ENCODE measurements at regions not wholly inside any gene's neighbourhood (a gene's known extent, or its start where the extent isn't known, plus 50 kb on each side); places are given as distances from the start of the nearest gene placed in this dataset.

DNA sequence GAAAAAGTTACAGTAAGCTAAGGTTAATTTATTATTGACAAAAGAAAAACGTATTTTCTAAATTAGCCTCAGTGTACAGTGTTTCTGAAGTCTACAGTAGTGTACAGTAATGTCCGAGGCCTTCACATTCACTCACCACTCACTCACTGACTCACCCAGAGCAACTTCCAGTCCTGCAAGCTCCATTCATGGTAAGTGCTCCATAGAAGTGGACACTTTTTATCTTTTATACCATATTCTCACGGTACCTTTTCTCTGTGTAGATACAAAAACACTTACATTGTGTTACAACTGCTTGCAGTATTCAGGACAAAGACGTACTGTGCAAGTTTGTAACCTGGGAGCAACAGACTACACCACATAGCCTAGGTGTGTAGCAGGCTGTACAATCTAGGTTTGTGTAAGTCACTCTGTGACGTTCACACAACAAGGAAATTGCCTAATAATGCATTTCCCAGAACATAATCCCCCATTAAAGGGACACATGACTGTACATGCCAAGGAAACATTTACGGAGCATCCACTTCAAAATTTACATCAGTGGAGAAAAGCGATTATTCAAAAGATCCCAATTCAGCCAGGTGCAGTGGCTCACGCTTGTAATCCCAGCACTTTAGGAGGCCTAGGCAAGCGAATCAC is 133.4 kb downstream of the BANF2 start:
- Mint-ChIP-seq H3K9me3 (no peaks in the 10 kb centered on the region), H3K36me3 (no peaks in the 10 kb centered on the region), H3K27me3 (peaks cover 1% of the 10 kb centered on the region), H3K4me1 (no peaks in the 10 kb centered on the region), H3K4me3 (no peak overlapping the region), H3K27ac (no peak overlapping the region)
- no peak for DNase-seq
- ATAC-seq (ENCODE audit: low read depth): no peak
- POLR2A ChIA-PET: no interaction called here

DNA sequence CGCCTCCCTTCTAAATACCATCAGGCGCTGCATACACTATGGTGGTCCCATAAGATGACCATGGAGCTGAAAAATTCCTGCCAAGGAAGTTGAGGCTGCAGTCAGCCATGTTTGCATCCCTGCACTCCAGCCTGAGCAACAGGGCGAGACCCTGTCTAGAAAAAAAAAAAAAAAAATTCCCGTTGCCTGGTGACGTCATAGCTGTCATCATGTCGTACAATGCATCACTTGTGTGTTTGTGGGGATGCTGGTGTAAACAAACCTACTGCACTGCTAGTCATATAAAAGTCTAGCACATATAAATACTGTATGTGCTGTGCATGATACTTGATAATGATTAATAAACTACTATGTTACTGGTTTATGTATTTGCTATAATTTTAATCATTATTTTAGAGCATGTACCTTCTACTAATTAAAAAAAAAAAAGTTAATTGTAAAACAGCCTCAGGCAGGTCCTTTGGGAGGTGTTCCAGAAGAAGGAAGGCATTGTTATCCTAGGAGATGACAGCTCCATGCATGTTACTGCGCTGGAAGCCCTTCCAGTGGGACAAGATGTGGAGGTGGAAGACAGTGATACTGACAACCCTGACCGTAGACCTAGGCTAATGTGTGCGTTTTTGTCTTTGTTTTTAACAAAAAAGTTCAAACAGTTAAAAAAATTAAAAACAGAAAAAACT is 132.6 kb downstream of the BANF2 start:
- Mint-ChIP-seq H3K27me3 (peaks cover 1% of the 10 kb centered on the region), H3K4me3 (no peak overlapping the region), H3K9me3 (no peaks in the 10 kb centered on the region), H3K4me1 (no peaks in the 10 kb centered on the region), H3K27ac (no peak overlapping the region), H3K36me3 (no peaks in the 10 kb centered on the region)
- POLR2A ChIA-PET: no interaction called here
- DNase-seq (no peak), ATAC-seq (ENCODE audit: low read depth) (no peak)

DNA sequence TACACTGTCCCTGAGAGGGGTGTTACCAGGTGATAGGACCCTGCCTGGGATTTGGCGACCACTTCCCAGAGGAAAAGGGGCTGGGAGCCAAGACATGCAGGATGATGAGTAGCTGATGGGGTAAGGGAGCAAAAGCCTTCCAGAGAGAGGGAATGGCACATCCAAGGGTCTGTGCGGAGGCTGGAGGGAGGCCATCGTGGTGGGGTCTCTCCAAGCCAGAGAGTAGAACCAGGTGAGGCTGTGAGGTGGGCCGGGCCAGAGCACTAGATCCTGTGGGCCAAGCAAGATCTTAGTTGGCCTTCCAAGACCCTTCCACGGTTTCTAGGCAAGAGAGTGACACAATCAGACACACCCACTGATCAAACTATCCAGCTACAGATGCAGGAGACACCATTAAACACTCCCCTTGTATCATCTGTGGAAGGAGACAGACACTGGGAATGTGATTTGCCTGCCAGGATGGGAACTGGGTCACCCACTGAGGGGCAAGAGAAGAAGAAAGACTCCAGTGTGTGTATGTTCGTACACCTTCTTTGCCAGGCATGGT is 128.9 kb downstream of the BANF2 start:
- H3K4me3 Mint-ChIP-seq: no peak overlapping the region
- H3K36me3 Mint-ChIP-seq: no peaks in the 10 kb centered on the region
- H3K4me1 Mint-ChIP-seq: peaks cover 4% of the 10 kb centered on the region
- H3K27me3 Mint-ChIP-seq: peaks cover 1% of the 10 kb centered on the region
- POLR2A ChIA-PET: no interaction called here
- H3K27ac Mint-ChIP-seq: no peak overlapping the region
- no peaks in the 10 kb centered on the region for H3K9me3 Mint-ChIP-seq
- no peak for ATAC-seq (ENCODE audit: low read depth)
- DNase-seq: no peak

DNA sequence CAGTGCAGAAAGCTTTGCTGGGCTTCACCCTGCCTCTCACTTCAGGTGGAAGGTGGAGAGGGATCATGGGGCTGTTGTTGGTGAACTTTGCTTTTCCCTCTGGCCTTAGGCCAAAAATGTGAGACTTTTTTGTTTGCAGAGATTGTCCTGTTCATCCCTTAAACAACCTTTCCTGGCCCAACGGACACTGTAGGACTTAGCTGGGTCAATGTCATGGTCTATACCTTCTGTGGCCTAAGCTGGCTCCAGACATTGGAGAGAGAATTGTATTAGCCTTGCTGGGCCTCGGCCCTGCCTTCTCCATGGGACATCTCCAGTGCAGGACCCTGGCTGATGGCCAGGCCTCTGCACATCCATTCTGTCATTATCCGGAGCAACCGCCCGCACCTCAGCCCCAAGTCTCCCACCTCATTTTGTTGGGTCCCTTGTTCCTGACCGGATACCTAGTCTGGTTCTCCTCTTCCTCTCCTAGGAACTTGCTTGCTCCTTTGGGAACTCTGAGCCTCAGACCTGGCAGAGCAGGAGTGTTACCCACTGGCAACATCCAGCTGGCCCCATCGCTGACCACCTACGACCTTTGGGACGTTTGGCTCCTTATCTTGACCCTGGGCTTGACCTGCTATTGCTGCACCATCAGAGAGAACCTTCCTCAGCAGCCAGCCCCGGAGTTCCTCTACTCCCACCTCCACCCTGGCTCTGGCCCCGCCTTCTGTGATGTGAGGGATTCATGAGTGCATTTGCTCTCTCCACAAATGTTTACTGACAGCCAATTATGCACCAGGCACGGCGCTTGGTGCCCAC is 128.2 kb downstream of the BANF2 start:
- no peak for ATAC-seq (ENCODE audit: low read depth)
- Mint-ChIP-seq H3K4me1 (peaks cover 4% of the 10 kb centered on the region), H3K36me3 (no peaks in the 10 kb centered on the region), H3K27me3 (peaks cover 1% of the 10 kb centered on the region), H3K9me3 (no peaks in the 10 kb centered on the region), H3K27ac (no peak overlapping the region), H3K4me3 (no peak overlapping the region)
- POLR2A ChIA-PET: no interaction called here
- DNase-seq: no peak

DNA sequence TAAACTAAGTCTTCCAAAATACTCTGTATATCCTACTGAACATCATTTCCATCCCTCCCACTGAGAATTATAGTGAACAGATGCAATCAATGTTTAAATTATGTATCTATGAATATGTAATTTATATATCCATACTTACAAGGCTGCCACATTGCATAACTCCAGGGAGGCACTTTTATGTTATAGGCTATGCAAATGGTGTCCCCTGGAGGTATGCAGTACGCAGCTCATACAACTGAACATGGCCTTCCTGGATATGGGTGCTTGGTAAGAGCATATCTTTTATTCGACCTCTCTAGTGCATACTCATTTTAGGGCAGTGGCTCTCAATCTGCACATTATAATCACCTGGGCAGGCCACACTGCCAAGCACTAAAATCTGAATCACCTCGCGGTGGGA is 127.3 kb downstream of the BANF2 start:
- H3K27ac Mint-ChIP-seq: no peak overlapping the region
- H3K36me3 Mint-ChIP-seq: no peaks in the 10 kb centered on the region
- POLR2A ChIA-PET: no interaction called here
- peaks cover 1% of the 10 kb centered on the region for H3K27me3 Mint-ChIP-seq
- H3K4me1 Mint-ChIP-seq: peaks cover 4% of the 10 kb centered on the region
- H3K9me3 Mint-ChIP-seq: no peaks in the 10 kb centered on the region
- no peak for ATAC-seq (ENCODE audit: low read depth)
- no peak for DNase-seq
- no peak overlapping the region for H3K4me3 Mint-ChIP-seq

DNA sequence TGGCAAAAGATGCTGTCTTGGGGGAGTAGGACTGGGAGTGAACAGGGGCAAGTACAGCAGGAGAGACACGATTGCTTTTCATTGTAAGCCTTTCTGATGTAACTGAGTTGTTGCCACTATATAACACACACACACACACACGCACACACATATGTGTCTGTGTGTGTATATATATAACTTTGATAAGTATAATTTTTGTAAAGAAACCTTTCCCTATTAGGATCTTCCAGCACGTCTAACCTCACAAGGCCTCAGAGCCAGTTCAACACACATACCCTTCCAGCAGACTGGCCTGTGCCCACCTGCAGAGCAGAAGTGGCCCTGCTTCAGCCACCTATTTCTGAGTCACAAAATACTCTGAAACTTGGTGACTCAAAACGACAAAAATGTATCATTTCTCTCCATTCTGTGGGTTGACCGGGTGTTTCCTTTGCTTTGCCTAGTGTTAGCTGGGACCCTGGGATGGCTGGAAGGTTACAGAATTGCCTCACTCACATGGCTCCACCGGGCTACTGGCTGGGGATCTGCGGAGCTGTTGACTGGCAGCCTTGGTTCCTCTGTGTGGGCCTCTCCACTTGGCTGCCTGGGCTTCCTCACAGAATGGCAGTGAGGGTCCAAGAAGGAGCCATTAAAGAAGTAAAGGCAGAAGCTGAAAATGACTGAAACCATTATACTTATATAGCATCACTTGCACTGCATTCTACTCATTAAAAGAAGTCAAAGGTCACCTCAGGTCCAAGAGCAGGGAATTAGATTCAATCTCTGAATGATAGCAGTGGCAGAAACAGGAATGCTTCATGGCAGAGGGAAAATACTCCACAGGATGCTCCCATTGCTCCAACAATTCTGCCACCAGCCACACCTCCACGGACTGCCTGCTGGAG is 126.4 kb downstream of the BANF2 start:
- H3K4me1 Mint-ChIP-seq: peaks cover 4% of the 10 kb centered on the region
- DNase-seq (no peak), ATAC-seq (ENCODE audit: low read depth) (no peak)
- peaks cover 1% of the 10 kb centered on the region for H3K27me3 Mint-ChIP-seq
- H3K36me3 Mint-ChIP-seq: no peaks in the 10 kb centered on the region
- no peak overlapping the region for H3K27ac Mint-ChIP-seq
- POLR2A ChIA-PET: no interaction called here
- H3K4me3 Mint-ChIP-seq: no peak overlapping the region
- H3K9me3 Mint-ChIP-seq: no peaks in the 10 kb centered on the region

DNA sequence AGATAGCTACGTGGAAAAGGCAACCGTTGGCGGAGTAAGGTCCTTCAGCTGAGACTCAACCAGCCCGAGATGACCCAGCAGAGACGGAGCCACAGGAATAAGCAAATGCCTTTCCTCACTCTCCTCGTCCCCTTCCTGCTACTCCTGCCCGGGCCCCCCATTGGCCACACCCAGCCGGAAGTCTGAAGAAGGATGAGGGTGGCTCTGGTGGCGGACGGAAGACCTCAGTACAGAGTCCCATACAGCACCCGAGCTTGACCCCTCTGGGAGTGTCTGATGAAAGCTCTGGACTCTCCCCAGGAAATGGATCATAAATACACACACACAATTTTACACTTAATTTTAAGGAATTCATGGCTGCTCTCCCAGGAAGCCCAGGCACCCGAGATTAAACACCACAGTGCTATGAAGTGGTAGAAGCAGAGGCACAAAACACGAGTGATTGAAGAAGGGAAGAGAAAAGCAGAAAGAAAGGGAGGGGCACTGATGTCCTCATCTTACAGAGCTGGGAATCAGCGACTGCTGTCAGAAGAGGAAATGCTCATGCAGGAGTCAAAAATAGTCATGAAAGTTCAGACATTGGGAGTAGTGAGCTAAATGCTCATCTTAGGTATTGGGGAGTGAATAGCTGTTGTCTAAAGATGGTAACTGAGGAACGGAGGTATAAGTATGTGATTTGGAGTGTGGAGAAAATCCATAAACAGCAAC is 125.6 kb downstream of the BANF2 start:
- no peak overlapping the region for H3K27ac Mint-ChIP-seq
- POLR2A ChIA-PET: no interaction called here
- H3K4me1 Mint-ChIP-seq: peaks cover 4% of the 10 kb centered on the region
- peaks cover under 1% of the 10 kb centered on the region for H3K27me3 Mint-ChIP-seq
- DNase-seq (no peak), ATAC-seq (ENCODE audit: low read depth) (no peak)
- no peaks in the 10 kb centered on the region for H3K9me3 Mint-ChIP-seq
- H3K4me3 Mint-ChIP-seq: no peak overlapping the region
- no peaks in the 10 kb centered on the region for H3K36me3 Mint-ChIP-seq

DNA sequence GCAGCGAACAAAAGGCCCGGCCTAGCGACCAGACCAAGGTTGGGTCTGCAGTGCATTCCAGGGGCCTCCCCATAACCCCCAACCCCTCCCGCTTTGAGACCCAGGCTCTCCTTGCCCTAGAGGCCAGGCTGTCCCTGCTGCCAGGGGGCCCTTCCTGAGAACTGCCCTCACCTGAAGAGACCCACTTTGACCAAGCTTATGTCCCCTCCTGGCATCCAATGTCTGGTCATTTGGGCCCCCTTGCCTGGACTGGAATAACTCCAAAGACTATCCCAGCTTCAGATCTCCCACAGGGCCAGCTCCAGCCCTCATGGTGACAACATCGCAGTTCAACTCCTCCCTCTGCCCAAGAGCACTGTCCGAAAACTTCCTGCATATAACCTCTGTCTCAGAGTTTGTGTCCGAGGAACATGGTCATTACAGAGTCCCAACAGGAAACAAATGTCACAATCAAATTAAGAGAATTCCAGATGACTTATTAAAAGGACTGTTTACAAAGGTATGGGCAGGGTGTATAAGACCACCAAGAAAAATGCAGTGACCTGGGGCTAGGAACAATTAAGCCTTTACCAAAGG is 125.0 kb downstream of the BANF2 start:
- DNase-seq (no peak), ATAC-seq (ENCODE audit: low read depth) (no peak)
- H3K4me3 Mint-ChIP-seq: no peak overlapping the region
- peaks cover 4% of the 10 kb centered on the region for H3K4me1 Mint-ChIP-seq
- H3K9me3 Mint-ChIP-seq: no peaks in the 10 kb centered on the region
- no peak overlapping the region for H3K27ac Mint-ChIP-seq
- POLR2A ChIA-PET: no interaction called here
- H3K36me3 Mint-ChIP-seq: no peaks in the 10 kb centered on the region
- no peaks in the 10 kb centered on the region for H3K27me3 Mint-ChIP-seq

DNA sequence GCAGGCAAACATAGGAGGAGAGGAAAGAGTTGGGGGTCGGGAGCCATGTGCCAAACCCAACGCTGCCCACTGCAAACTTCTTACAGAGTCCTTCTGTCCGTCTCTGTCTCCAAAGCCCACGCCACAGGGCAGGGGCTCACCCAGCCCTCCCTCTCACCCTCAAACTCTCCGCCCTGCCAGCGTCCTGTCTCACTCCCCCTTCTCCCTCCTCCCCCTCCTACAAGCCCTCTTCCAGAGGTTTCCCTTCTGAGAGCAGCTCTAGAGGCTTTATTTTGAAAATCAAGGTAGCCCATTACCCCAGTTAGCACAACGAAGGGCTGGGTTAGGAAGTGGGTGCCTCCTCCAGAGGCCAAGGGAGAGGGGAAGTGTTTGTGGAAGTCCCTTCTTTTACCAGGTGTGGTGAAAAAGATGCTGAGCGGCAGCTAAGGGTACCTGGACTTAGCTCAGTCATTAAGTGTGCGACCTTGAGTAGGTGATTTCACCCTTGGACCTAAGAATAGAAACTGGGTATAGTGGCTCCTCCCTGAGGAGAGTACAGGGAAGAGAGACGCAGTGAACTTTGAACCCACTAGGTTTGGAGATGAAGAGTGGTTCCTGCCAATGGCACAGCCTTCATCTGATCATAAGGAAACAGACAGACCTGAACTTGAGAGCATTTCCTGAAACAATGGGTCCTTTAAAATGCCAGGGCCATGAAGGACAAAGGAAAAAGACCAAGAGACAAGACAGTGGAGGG is 123.8 kb downstream of the BANF2 start:
- Mint-ChIP-seq H3K27ac (no peak overlapping the region), H3K36me3 (no peaks in the 10 kb centered on the region), H3K9me3 (no peaks in the 10 kb centered on the region), H3K4me3 (no peak overlapping the region), H3K4me1 (peaks cover 4% of the 10 kb centered on the region), H3K27me3 (no peaks in the 10 kb centered on the region)
- no peak for ATAC-seq (ENCODE audit: low read depth)
- no peak for DNase-seq
- POLR2A ChIA-PET: no interaction called here

DNA sequence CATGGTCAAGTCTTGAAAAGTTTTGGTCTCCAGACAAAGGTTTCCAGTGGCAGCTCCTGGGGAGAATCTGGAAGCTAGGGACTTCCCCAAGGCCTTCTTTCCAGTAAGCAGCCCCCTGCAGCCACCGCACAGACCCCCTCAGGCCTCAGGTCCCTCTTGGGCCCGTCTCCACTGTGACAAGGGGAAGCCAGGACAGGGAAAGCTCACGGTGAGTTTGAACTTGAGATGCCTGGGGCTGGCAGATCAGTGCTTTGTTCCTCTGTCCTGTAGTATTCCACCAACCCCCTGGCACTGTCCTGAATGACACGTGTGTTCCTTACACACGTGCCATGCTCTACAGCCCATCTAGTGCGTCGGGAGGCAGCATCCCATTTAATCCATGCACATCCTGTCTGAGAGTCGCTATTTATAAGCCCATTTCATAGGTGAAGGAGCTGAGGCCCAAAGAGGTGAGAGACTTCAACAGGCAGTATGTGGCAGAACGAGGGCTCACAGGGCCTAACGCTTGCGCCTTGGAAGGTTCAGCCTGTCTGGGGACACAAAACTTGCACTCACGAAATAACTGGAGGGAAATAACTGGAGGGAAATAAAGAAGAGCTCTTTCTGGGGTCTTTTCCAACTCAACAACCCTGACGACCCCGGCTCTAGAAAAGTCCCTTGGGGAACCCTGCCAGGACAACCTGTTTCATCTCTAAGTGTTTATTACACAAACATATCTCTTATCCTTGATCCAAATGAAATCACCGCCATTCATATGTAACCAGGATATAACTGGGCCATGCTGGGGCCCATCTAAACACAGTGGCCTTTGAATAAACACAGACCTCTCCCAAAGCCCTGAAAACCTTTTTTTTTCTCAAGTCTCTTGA is 123.0 kb downstream of the BANF2 start:
- Mint-ChIP-seq H3K9me3 (no peaks in the 10 kb centered on the region), H3K27ac (no peak overlapping the region), H3K27me3 (no peaks in the 10 kb centered on the region), H3K4me1 (peaks cover 4% of the 10 kb centered on the region), H3K4me3 (no peak overlapping the region), H3K36me3 (no peaks in the 10 kb centered on the region)
- DNase-seq (no peak), ATAC-seq (ENCODE audit: low read depth) (no peak)
- POLR2A ChIA-PET: no interaction called here

DNA sequence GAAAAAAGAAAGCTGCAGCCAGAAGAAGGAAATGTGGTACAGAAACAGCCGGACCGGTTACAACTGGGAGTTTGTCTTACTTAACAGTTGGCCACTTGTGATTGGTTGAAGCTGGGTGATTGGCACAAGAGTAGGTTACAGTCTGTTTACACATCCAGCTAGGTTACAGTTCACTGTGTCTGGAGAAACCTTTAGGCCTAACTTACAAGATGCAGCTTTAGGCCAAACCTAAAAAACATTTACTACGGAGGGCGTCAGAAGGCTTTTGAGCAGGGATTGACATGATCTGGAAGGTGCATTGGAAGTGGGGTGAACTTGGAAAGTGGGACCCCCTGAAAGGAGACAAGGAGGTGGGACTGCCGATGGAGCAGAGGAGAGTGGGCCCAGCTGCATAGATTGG is 122.3 kb downstream of the BANF2 start:
- H3K27ac Mint-ChIP-seq: no peak overlapping the region
- no peak for ATAC-seq (ENCODE audit: low read depth)
- H3K4me3 Mint-ChIP-seq: no peak overlapping the region
- no peak for DNase-seq
- no peaks in the 10 kb centered on the region for H3K36me3 Mint-ChIP-seq
- H3K9me3 Mint-ChIP-seq: no peaks in the 10 kb centered on the region
- H3K27me3 Mint-ChIP-seq: no peaks in the 10 kb centered on the region
- H3K4me1 Mint-ChIP-seq: peaks cover 4% of the 10 kb centered on the region
- POLR2A ChIA-PET: no interaction called here
